Testis (tissue), 2 donors: ENCODE measurements at regions not wholly inside any gene's neighbourhood (a gene's known extent, or its start where the extent isn't known, plus 50 kb on each side); places are given as distances from the start of the nearest gene placed in this dataset.
"Not testable (repeated sequence)": the region's sequence is repeated elsewhere in the genome, so short reads cannot be mapped to it uniquely, and the experiment has no call there.

Experiments used
- DNase-seq: peaks from one replicate; pipeline ENCODE4 v3.0.0-alpha.2; 2019
- H3K27ac ChIP-seq, 2 donors: fragments of 200-600 bp; sonication (generic); one replicate each; pipeline ENCODE4 v1.5.1; 2019
- H3K27me3 ChIP-seq: fragments of 200-600 bp; sonication (generic); one replicate; pipeline ENCODE4 v1.5.1; 2019
- H3K36me3 ChIP-seq: fragments of 200-600 bp; sonication (generic); one replicate; pipeline ENCODE4 v1.5.1; 2017; ENCODE audit warnings: low read depth; ENCODE audit errors: missing control alignments
- H3K4me1 ChIP-seq: fragments of 200-600 bp; sonication (generic); one replicate; pipeline ENCODE4 v1.5.1; 2019
- H3K4me3 ChIP-seq, 2 donors: fragments of 200-600 bp; sonication (generic); one replicate each; pipeline ENCODE4 v1.5.1; 2017 to 2019
- H3K9me3 ChIP-seq: fragments of 200-600 bp; sonication (generic); one replicate; pipeline ENCODE4 v1.5.1; 2017
- POLR2A ChIP-seq: fragments of 450-650 bp; IDR thresholded peaks from one replicate; pipeline ENCODE4 v1.6.1; 2017; ENCODE audit warnings: antibody characterized with exemption, mild to moderate bottlenecking, moderate library complexity
- WGBS, 2 donors: methylation state at CpG; one replicate each; pipeline ENCODE4 v1.1.5; 2018; 5-methylcytosine and 5-hydroxymethylcytosine counted together
- intact Hi-C: fragments of 100-400 bp; cut with DNase I; formaldehyde crosslinking; loops from one replicate; pipeline ENCODE4 v1.15.1; 2023; ENCODE audit warnings: low total_unique reads
- TF ChIP-seq, protein P1 (sequence below), 3 experiments: fragments of 450-650 bp in 2 of 3; fragments of 200-600 bp in 1 of 3; sonication (generic) in 1 of 3; IDR thresholded peaks; one replicate each; pipeline ENCODE4 v1.5.1; 2016 to 2019; ENCODE audit warnings: antibody characterized with exemption in 3 of 3, mild to moderate bottlenecking in 2 of 3, moderate library complexity in 1 of 3

DNA sequence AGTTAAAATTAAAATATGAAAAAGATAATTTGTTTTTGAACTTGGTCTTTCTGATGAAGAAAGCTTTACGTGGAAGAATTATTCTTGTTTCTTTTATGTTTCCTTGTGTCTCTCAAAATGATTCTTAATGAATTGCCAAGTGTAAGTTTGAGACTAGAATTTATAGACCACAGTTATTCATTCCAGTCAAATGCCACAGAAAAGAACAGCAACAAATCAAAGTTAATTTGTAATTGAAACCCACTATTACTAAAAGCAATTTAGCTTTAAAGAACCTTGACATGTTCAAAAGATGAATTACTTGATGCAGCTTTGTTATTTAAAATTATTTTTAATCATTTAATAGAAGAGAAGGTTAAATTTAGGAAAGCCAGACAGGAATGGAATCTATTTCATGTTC, 1277.7 kb upstream of the NUDT12 start:
- no peak for DNase-seq

DNA sequence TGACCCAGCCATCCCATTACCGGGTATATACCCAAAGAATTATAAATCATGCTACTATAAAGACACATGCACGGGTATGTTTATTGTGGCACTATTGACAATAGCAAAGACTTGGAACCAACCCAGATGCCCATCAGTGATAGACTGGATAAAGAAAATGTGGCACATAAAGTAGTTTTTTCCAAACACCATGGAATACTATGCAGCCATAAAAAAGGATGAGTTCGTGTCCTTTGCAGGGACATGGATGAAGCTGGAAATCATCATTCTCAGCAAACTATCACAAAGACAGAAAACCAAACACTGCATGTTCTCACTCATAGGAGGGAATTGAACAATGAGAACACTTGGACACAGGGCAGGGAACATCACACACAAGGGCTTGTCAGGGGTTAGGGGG, 1268.9 kb upstream of the NUDT12 start:
- H3K27ac ChIP-seq, H3K9me3 ChIP-seq, H3K4me3 ChIP-seq, DNase-seq, H3K4me1 ChIP-seq, H3K36me3 ChIP-seq, H3K27me3 ChIP-seq, intact Hi-C loops: not testable (repeated sequence)
- 97 to 100% methylated on average over 3 of the region's 3 CpGs for WGBS, 2 donors

More for the DNA sequence above, 1277.7 kb upstream of the NUDT12 start:
- Histone ChIP-seq H3K27me3 (no peaks in the 10 kb centered on the region), H3K4me1 (no peaks in the 10 kb centered on the region), H3K9me3 (no peaks in the 10 kb centered on the region), H3K36me3 (no peaks in the 10 kb centered on the region), H3K27ac (no peak overlapping the region), H3K4me3 (no peak overlapping the region)
- intact Hi-C loops = no loop called here
- WGBS, 2 donors = 58 to 63% methylated on average over 1 of the region's 1 CpG
- TF ChIP-seq, protein P1, sequence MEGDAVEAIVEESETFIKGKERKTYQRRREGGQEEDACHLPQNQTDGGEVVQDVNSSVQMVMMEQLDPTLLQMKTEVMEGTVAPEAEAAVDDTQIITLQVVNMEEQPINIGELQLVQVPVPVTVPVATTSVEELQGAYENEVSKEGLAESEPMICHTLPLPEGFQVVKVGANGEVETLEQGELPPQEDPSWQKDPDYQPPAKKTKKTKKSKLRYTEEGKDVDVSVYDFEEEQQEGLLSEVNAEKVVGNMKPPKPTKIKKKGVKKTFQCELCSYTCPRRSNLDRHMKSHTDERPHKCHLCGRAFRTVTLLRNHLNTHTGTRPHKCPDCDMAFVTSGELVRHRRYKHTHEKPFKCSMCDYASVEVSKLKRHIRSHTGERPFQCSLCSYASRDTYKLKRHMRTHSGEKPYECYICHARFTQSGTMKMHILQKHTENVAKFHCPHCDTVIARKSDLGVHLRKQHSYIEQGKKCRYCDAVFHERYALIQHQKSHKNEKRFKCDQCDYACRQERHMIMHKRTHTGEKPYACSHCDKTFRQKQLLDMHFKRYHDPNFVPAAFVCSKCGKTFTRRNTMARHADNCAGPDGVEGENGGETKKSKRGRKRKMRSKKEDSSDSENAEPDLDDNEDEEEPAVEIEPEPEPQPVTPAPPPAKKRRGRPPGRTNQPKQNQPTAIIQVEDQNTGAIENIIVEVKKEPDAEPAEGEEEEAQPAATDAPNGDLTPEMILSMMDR (IDR thresholded peaks at IDR 0.05) = no peak
- TF ChIP-seq POLR2A = no peak

DNA sequence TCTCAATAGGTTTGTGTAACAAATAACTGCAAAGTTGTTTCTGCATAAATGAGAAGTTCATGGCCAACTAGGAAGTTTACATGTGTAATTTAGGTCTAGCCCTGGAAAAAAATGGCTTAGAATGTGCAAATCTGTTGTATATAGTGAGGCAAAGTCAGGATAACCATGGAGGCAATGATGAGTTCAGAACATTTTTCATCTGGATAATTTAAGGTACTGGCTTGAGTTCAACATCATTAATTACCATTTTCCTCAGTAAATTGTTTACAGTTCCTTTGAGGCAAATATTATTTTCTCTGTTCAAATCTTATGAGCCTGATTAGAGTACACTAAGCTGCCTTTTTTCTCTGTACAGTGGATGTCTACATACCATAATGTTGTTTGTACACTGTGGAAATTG, 1259.0 kb upstream of the NUDT12 start:
- DNase-seq = no peak
- no peaks in the 10 kb centered on the region for H3K36me3 ChIP-seq
- no peak overlapping the region for H3K4me3 ChIP-seq
- H3K27me3 ChIP-seq = no peaks in the 10 kb centered on the region
- no peaks in the 10 kb centered on the region for H3K4me1 ChIP-seq
- TF ChIP-seq, protein P1 (IDR thresholded peaks at IDR 0.05) = no peak
- no peak for TF ChIP-seq POLR2A
- no peaks in the 10 kb centered on the region for H3K9me3 ChIP-seq
- intact Hi-C loops = no loop called here
- H3K27ac ChIP-seq = no peak overlapping the region

DNA sequence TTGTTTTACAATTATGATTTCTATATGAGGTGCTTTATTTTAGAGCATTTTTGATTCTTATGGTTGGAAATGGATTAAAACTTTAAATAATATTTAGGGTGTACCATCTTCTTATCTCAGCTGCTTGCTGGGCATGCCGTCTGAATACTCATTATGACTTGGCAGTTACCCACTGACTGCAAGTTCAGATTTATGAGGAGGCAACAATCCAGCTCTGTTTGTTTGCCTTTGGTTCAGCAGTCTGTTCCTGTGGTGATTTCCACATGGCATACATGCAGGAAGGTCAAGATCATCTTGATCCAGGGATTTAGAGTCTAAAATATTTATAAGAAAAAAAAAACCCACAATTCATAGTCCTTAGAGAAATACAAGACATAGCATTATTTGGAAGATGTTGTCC, 1254.5 kb upstream of the NUDT12 start:
- no peaks in the 10 kb centered on the region for H3K27me3 ChIP-seq
- no peaks in the 10 kb centered on the region for H3K9me3 ChIP-seq
- no peak for DNase-seq
- no peak for TF ChIP-seq POLR2A
- TF ChIP-seq, protein P1 (IDR thresholded peaks at IDR 0.05) = no peak
- no peaks in the 10 kb centered on the region for H3K36me3 ChIP-seq
- no peak overlapping the region for H3K27ac ChIP-seq
- intact Hi-C loops = no loop called here
- no peak overlapping the region for H3K4me3 ChIP-seq
- WGBS, 2 donors = 48 to 49% methylated on average over 1 of the region's 1 CpG
- H3K4me1 ChIP-seq = no peaks in the 10 kb centered on the region

DNA sequence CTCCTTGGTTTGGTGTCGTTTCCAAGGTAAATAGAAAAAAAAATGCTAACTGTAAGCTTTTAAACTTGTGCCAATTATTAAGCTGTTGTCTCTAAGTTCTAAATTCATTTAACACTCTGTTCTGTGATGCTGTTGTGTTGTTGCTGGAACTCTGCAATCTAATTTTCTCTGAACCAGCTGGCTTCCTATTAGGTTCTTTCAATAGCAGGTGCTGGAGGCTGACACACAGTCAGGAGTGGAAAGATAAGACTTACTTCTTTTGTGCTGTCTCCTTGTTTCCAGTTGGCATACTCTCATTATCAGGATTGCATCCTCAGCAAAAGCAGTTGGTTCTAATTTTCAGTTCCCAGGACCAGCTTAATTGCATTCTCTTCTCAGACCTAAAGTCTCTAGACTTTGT, 1252.6 kb upstream of the NUDT12 start:
- no peaks in the 10 kb centered on the region for H3K9me3 ChIP-seq
- H3K4me1 ChIP-seq = no peaks in the 10 kb centered on the region
- H3K27me3 ChIP-seq = no peaks in the 10 kb centered on the region
- H3K4me3 ChIP-seq = no peak overlapping the region
- WGBS, 2 donors = 25 to 28% methylated on average over 1 of the region's 1 CpG
- H3K36me3 ChIP-seq = no peaks in the 10 kb centered on the region
- TF ChIP-seq, protein P1 (IDR thresholded peaks at IDR 0.05) = no peak
- TF ChIP-seq POLR2A = no peak
- DNase-seq = no peak
- intact Hi-C loops = no loop called here
- H3K27ac ChIP-seq = no peak overlapping the region
